Urothelium cell line (cell line): ENCODE measurements at regions not wholly inside any gene's neighbourhood (a gene's known extent, or its start where the extent isn't known, plus 50 kb on each side); places are given as distances from the start of the nearest gene placed in this dataset.
"Not testable (repeated sequence)": the region's sequence is repeated elsewhere in the genome, so short reads cannot be mapped to it uniquely, and the experiment has no call there.

Experiments
- DNase-seq: peaks from one replicate; pipeline ENCODE4 v3.0.0; 2011; ENCODE audit warnings: low spot score, mixed read lengths
- FAIRE-seq: peaks from 2 replicates; lab custom pipeline; 2011; peaks lifted over from hg19 to GRCh38; lab: Jason Lieb, UNC

DNA sequence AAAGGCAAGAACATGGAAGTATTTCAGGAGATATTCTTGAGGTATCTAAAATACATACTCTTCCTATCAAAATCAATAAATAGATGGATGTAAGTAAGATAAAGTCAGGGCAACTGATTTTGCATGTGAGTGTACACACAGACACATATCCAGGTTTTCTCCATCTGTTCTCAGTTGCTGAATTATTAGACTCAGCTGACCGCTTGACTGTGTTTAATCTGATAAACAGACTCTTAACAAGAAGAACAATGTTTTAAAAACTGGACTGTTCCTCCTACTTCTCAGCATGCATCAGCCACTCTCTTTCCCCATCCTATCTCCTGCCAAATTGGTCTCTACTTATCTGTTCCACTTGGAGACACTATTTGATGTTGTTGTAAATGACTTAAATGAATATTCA lies 73.5 kb downstream of the GOLGA8G start:
- FAIRE-seq: no peak
- DNase-seq: no peak

DNA sequence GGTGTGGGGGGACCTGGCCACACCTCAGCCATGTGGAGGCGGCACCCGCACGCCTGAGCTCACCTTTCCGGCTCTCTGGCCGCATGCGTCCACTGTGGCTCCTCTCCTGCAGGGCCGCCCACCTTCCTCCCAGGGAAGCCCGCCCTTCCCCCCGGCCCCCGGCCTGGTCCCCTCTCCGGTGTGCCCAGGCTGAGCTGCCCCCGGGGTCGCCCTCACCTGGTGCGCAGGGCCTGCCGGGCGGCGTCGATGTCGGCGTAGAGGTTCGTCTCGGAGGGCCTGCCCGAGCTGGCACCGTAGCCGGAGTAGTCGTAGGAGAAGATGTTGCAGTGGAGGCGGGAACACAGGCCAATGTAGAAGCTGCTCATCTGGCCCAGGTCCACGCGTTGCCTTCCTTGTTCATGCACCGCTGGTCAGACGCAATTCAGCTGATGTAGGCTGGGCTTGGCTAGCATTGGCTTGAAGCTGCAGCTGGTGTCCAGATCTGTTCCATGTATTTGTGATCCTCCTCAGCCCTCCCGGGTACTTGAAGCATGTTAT lies 75.3 kb downstream of the GOLGA8G start:
- peak; percentile 1 for DNase-seq
- not testable (repeated sequence) for FAIRE-seq

GRCh38 chr15:28456476-28457395 lies 76.0 kb downstream of the GOLGA8G start:
- FAIRE-seq: no peak
- DNase-seq: peak; percentile 1

DNA sequence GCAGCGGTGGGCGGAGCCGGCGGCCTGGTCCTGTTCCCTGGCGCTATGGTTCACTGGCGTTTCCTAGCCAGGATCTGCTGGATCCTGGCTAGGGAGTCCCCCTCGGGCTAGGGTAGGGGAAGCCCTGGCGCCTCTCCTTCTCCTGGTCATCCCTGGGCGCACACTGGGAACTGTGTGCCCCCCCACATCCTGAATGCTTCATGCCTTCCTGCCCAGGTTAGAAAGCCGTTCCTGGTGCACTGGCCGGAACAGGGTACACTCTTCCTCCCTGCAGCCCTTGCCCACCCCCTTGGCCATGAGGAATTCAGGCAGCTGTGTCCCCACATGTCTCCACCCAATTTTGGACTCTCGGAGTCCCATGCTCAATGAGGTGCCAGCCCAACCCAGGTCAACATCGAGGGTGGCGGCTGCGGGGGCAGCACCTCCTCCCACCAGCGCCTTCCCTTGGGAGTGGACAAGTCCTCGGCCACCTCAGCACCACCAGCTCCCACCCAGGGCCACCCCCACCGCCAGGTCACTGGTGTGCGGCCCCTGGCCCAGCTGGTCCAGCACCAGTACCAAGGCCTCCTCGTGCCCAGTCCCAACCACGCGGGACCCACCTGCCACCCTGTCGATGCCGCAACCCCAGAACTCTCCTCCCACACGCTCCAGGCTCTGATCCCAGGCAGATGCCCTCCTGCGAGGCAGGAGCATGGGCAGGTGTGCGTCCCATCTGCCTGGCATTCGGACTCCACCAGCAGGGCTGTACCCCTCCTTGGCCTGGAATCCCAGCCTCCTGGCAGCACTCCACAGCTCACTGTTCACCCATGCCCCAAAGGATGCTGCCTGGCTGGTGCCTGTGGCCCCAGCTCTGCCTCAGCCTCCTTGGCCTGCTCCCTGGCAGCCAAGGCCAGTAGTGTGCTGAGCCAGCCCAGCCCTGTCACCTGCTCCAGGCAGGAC lies 77.0 kb downstream of the GOLGA8G start:
- DNase-seq, FAIRE-seq: not testable (repeated sequence)

DNA sequence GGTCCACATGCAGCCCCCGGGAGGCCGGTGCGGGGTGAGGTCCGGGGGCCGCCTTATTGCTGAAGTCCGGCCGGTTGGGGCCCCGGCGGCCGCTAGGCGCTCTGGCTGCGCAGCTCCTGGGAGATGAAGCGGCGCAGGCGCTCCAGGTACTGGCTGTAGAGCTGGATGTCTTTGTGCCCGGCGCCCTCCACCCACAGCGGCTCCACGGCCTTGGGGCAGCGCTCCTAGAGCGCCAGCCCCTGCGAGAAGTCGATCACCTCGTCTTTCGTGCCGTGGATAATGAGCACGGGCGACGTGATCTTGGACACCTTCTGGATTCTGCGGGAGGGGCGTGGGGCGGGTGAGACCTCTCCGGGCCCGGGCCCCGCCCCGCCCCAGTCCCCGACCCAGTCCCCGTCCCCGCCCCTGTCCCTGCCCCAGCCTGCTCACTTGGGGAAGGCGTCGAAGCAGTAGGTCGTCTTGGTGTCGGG lies 76.3 kb downstream of the GOLGA8F start:
- FAIRE-seq, DNase-seq: not testable (repeated sequence)
